HepG2 (cell line): ENCODE measurements at regions not wholly inside any gene's neighbourhood (a gene's known extent, or its start where the extent isn't known, plus 50 kb on each side); places are given as distances from the start of the nearest gene placed in this dataset.

Experiments
- ATAC-seq: fragments of 200-7000 bp; cut with Tn5 transposase; 3 replicates; pipeline ENCODE4 v1.9.1; 2020; ENCODE audit warnings: mild to moderate bottlenecking, moderate library complexity
- BruUV-seq: library from RNA; stranded (reverse); fragments of 400-500 nt; replicated peaks from 2 replicates; lab custom pipeline; 2021; lab: Mats Ljungman, UMichigan
- CTCF ChIA-PET: fragments of 300-600 bp; formaldehyde crosslinking; extraction: SDS; loops from one replicate; lab custom pipeline; 2021; ENCODE audit warnings: low total read pairs, inconsistent platforms, low intra/inter-chr PET ratio; lab: Yijun Ruan, JAX
- POLR2A ChIA-PET: fragments of 350-600 bp; sonication (Branson Sonifier 250); formaldehyde crosslinking; loops from one replicate; lab custom pipeline; 2020; ENCODE audit warnings: antibody characterized with exemption, inconsistent platforms; lab: Yijun Ruan, JAX
- DNase-seq: peaks from one replicate; pipeline ENCODE4 v3.0.0-alpha.2; 2015; ENCODE audit warnings: low spot score
- FAIRE-seq: peaks from 3 replicates; lab custom pipeline; 2011; peaks lifted over from hg19 to GRCh38; lab: Jason Lieb, UNC
- H2AFZ ChIP-seq: one replicate; pipeline ENCODE4 v1.6.1; 2011; ENCODE audit warnings: low read length, inconsistent platforms
- H3K27ac ChIP-seq: fragments of 300-600 bp; 3 replicates; pipeline ENCODE4 v1.8.0; 2011; ENCODE audit warnings: mixed run types, mild to moderate bottlenecking, mixed read lengths, low read length, inconsistent platforms; ENCODE audit not compliant: insufficient read depth; ENCODE audit errors: extremely low read length
- H3K27me3 ChIP-seq, 2 experiments: fragments of 200-600 bp in 1 of 2; 2 replicates in 1 of 2; 3 replicates in 1 of 2; pipeline versions ENCODE4 v1.6.0 to v1.8.0; 2011; ENCODE audit warnings: low read length in 2 of 2, mild to moderate bottlenecking in 2 of 2, moderate library complexity in 2 of 2, inconsistent platforms in 1 of 2; ENCODE audit not compliant: insufficient read depth in 2 of 2, control insufficient read depth in 1 of 2
- H3K36me3 ChIP-seq, 2 experiments: fragments of 200-600 bp in 1 of 2; replicated peaks in 1 of 2; 2 replicates in 1 of 2; 3 replicates in 1 of 2; pipeline versions ENCODE4 v1.5.1 to v1.8.0; 2011; ENCODE audit warnings: low read length in 2 of 2, inconsistent platforms in 1 of 2; ENCODE audit not compliant: insufficient read depth in 2 of 2, control insufficient read depth in 1 of 2
- H3K4me1 ChIP-seq: 2 replicates; pipeline ENCODE4 v1.5.1; 2012; ENCODE audit warnings: low read length, inconsistent platforms; ENCODE audit not compliant: insufficient read depth
- H3K4me2 ChIP-seq: 2 replicates; pipeline ENCODE4 v1.6.0; 2011; ENCODE audit warnings: low read depth, low read length, inconsistent platforms
- H3K4me3 ChIP-seq, 3 experiments: fragments of 200-600 bp in 1 of 3; sonication (generic), shearing (Covaris generic) in 1 of 3; replicated peaks in 1 of 3; 2 replicates each; pipeline ENCODE4 v1.5.1; 2011 to 2016; ENCODE audit warnings: low read length in 3 of 3, inconsistent platforms in 2 of 3, low read depth in 2 of 3, mild to moderate bottlenecking in 2 of 3, control low read depth in 1 of 3, mixed read lengths in 1 of 3; ENCODE audit not compliant: insufficient read depth in 1 of 3
- H3K79me2 ChIP-seq: one replicate; pipeline ENCODE4 v1.6.1; 2011; ENCODE audit warnings: low read length, inconsistent platforms; ENCODE audit not compliant: insufficient read depth
- H3K9ac ChIP-seq: 2 replicates; pipeline ENCODE4 v1.6.0; 2011; ENCODE audit warnings: mild to moderate bottlenecking, low read depth, low read length, inconsistent platforms; ENCODE audit not compliant: insufficient read depth
- H3K9me3 ChIP-seq: 2 replicates; pipeline ENCODE4 v1.5.1; 2012; ENCODE audit warnings: mild to moderate bottlenecking, low read length
- H4K20me1 ChIP-seq: 2 replicates; pipeline ENCODE4 v1.6.0; 2011; ENCODE audit warnings: inconsistent platforms, mild to moderate bottlenecking, low read length, moderate library complexity; ENCODE audit not compliant: insufficient read depth
- GMEB2 ChIP-seq: IDR thresholded peaks from 2 replicates; pipeline ENCODE4 v1.6.1; 2016; ENCODE audit warnings: missing biosample characterization, missing genetic modification reagents, low read depth
- JUNB ChIP-seq: sonication (generic); formaldehyde crosslinking; IDR thresholded peaks from 2 replicates; pipeline ENCODE4 v1.8.0; 2022; ENCODE audit warnings: missing genetic modification reagents, mild to moderate bottlenecking, borderline replicate concordance
- MNT ChIP-seq: fragments of 450-650 bp; IDR thresholded peaks from 2 replicates; pipeline ENCODE4 v1.6.1; 2016
- NFATC3 ChIP-seq: sonication (generic); formaldehyde crosslinking; IDR thresholded peaks from 2 replicates; pipeline ENCODE4 v1.5.1; 2020; ENCODE audit warnings: mild to moderate bottlenecking, missing genetic modification reagents
- PATZ1 ChIP-seq: sonication (generic); formaldehyde crosslinking; IDR thresholded peaks from 2 replicates; pipeline ENCODE4 v1.4.0; 2020; ENCODE audit warnings: missing genetic modification reagents
- RARG ChIP-seq: sonication (generic); formaldehyde crosslinking; IDR thresholded peaks from 2 replicates; pipeline ENCODE4 v1.4.0; 2020; ENCODE audit warnings: low read depth, mild to moderate bottlenecking, missing genetic modification reagents
- RBM22 ChIP-seq: fragments of 200-400 bp; formaldehyde crosslinking; optimal IDR thresholded peaks from 2 replicates; pipeline ENCODE3; 2017; ENCODE audit warnings: mild to moderate bottlenecking, low read length, moderate library complexity
- SIN3B ChIP-seq: fragments of 150-350 bp; IDR thresholded peaks from 2 replicates; pipeline ENCODE4 v1.6.1; 2014; ENCODE audit warnings: low read length
- TFDP2 ChIP-seq: sonication (generic); formaldehyde crosslinking; IDR thresholded peaks from 2 replicates; pipeline ENCODE4 v1.4.0; 2020; ENCODE audit warnings: missing genetic modification reagents
- ZBTB42 ChIP-seq: sonication (generic); formaldehyde crosslinking; IDR thresholded peaks from 2 replicates; pipeline ENCODE4 v1.5.0; 2020; ENCODE audit warnings: mild to moderate bottlenecking, missing genetic modification reagents
- ZFP90 ChIP-seq: sonication (generic); formaldehyde crosslinking; IDR thresholded peaks from 2 replicates; pipeline ENCODE4 v1.8.0; 2022; ENCODE audit warnings: missing genetic modification reagents, mild to moderate bottlenecking, inconsistent platforms, borderline replicate concordance
- ZNF550 ChIP-seq: sonication (generic); formaldehyde crosslinking; IDR thresholded peaks from 2 replicates; pipeline ENCODE4 v1.4.0; 2020; ENCODE audit warnings: mild to moderate bottlenecking, missing genetic modification reagents, borderline replicate concordance
- ZNF720 ChIP-seq: sonication (generic); formaldehyde crosslinking; IDR thresholded peaks from 2 replicates; pipeline ENCODE4 v1.4.0; 2020; ENCODE audit warnings: missing genetic modification reagents
- WGBS: methylation state at CpG from one replicate; pipeline ENCODE4 v1.1.6; 2017; ENCODE audit warnings: low lambda C conversion rate; 5-methylcytosine and 5-hydroxymethylcytosine counted together
- in situ Hi-C: cut with HindIII; loops from 2 replicates; pipeline ENCODE4 v1.10.0; 2017; ENCODE audit warnings: low pct_unique_long_range_greater_than_20kb; ENCODE audit not compliant: extremely low pct_ligation_motif_present
- intact Hi-C: fragments of 100-400 bp; cut with micrococcal nuclease; formaldehyde crosslinking; loops from one replicate; pipeline ENCODE4 v1.10.0; 2022; ENCODE audit not compliant: unreplicated experiment

GRCh38 chr13:80476953-80477352 is 136.0 kb upstream of the SPRY2 start:
- Histone ChIP-seq H3K79me2 (no peaks in the 10 kb centered on the region), H4K20me1 (no peaks in the 10 kb centered on the region), H3K4me2 (no peak overlapping the region), H3K4me3 (no peak overlapping the region), H2AFZ (no peak overlapping the region), H3K27me3 (no peaks in the 10 kb centered on the region), H3K9ac (no peak overlapping the region), H3K36me3 (no peaks in the 10 kb centered on the region), H3K4me1 (no peaks in the 10 kb centered on the region), H3K9me3 (no peaks in the 10 kb centered on the region), H3K27ac (no peak overlapping the region)
- TF ChIP-seq ZNF720 (CRISPR knock-in tag): no peak
- peak; percentile 94 for TF ChIP-seq MNT
- intact Hi-C loops: no loop called here
- in situ Hi-C loops: no loop called here
- DNase-seq: no peak
- BruUV-seq: no TSS peak
- no peak for ATAC-seq
- ChIA-PET CTCF (no interaction called here), POLR2A (no interaction called here)
- no peak for FAIRE-seq
- 0% methylated on average over 3 of the region's 3 CpGs for WGBS

- no peaks in the 10 kb centered on the region for H4K20me1 ChIP-seq
- intact Hi-C loops (no loop called here), in situ Hi-C loops (no loop called here)
- no peaks in the 10 kb centered on the region for H3K9me3 ChIP-seq
- H3K4me2 ChIP-seq: no peak overlapping the region
- no peaks in the 10 kb centered on the region for H3K79me2 ChIP-seq
- no peaks in the 10 kb centered on the region for H3K36me3 ChIP-seq
- H3K27me3 ChIP-seq: no peaks in the 10 kb centered on the region
- H3K27ac ChIP-seq: no peak overlapping the region
- ATAC-seq: no peak
- H3K9ac ChIP-seq: no peak overlapping the region
- H2AFZ ChIP-seq: no peak overlapping the region
- H3K4me3 ChIP-seq: no peak overlapping the region
- CTCF ChIA-PET: no interaction called here
- BruUV-seq: no TSS peak
- no peaks in the 10 kb centered on the region for H3K4me1 ChIP-seq
- FAIRE-seq: no peak
- POLR2A ChIA-PET: no interaction called here
- no peak for DNase-seq
- WGBS: 38% methylated on average over 2 of the region's 2 CpGs
- TF ChIP-seq RARG (CRISPR knock-in tag): no peak
- TF ChIP-seq ZFP90 (CRISPR knock-in tag): no peak
- no peak for TF ChIP-seq NFATC3 (CRISPR knock-in tag)
- no peak for TF ChIP-seq TFDP2 (CRISPR knock-in tag)
- no peak for TF ChIP-seq PATZ1 (CRISPR knock-in tag)
- no peak for TF ChIP-seq SIN3B
- TF ChIP-seq GMEB2 (CRISPR knock-in tag): no peak
- TF ChIP-seq ZBTB42 (CRISPR knock-in tag): no peak
- no peak for TF ChIP-seq RBM22
- no peak for TF ChIP-seq ZNF550
- TF ChIP-seq JUNB: no peak
Observed at GRCh38 chr13:80475718-80476117, 134.8 kb upstream of the SPRY2 start.
